ENCODE measurements at regions not wholly inside any gene's neighbourhood (a gene's known extent, or its start where the extent isn't known, plus 50 kb on each side); places are given as distances from the start of the nearest gene placed in this dataset.

- no peak for DNase-seq
- no peak for ATAC-seq
- Histone ChIP-seq H3K27ac (no peak overlapping the region), H3K27me3 (no peaks in the 10 kb centered on the region), H3K36me3 (no peaks in the 10 kb centered on the region), H3K4me3 (no peak overlapping the region), H3K9me3 (no peaks in the 10 kb centered on the region), H3K4me1 (no peaks in the 10 kb centered on the region)
- no peak for TF ChIP-seq CTCF (IDR thresholded peaks at IDR 0.05)
- no peak for TF ChIP-seq POLR2A (IDR thresholded peaks at IDR 0.05)
- intact Hi-C loops (cut with DNase I): no loop called here
- WGBS, 4 donors: 52 to 81% (median 58%) methylated on average over 6 of the region's 6 CpGs
Measured at GRCh38 chr5:106522296-106522695, 1148.4 kb downstream of the EFNA5 start.

GRCh38 chr5:106521701-106522100, 1149.0 kb downstream of the EFNA5 start:
- Histone ChIP-seq H3K27ac (no peak overlapping the region), H3K4me1 (no peaks in the 10 kb centered on the region), H3K4me3 (no peak overlapping the region), H3K27me3 (no peaks in the 10 kb centered on the region), H3K9me3 (no peaks in the 10 kb centered on the region), H3K36me3 (no peaks in the 10 kb centered on the region)
- WGBS, 4 donors: 23 to 41% (median 30%) methylated on average over 2 of the region's 2 CpGs
- DNase-seq: no peak
- ATAC-seq: no peak
- intact Hi-C loops (cut with DNase I): no loop called here
- TF ChIP-seq CTCF (IDR thresholded peaks at IDR 0.05) (no peak), POLR2A (IDR thresholded peaks at IDR 0.05) (no peak)

- Histone ChIP-seq H3K4me3 (no peak overlapping the region), H3K36me3 (no peaks in the 10 kb centered on the region), H3K9me3 (peaks cover 0 to 4% (median 0%) of the 10 kb centered on the region in 12 donors), H3K27ac (no peak overlapping the region), H3K27me3 (no peaks in the 10 kb centered on the region), H3K4me1 (peaks cover 0 to 5% (median 0%) of the 10 kb centered on the region in 12 donors)
- no peak for TF ChIP-seq POLR2A (IDR thresholded peaks at IDR 0.05)
- TF ChIP-seq CTCF (IDR thresholded peaks at IDR 0.05): no peak
- intact Hi-C loops (cut with DNase I): no loop called here
- ATAC-seq (no peak), DNase-seq (no peak)
Measured at GRCh38 chr5:106510321-106510720, 1160.4 kb downstream of the EFNA5 start.

- Histone ChIP-seq H3K9me3 (peaks cover 0 to 4% (median 0%) of the 10 kb centered on the region in 12 donors), H3K27ac (peak overlapping the region in 9 of 12 donors; percentile 8 to 71 (median 50)), H3K36me3 (no peaks in the 10 kb centered on the region), H3K27me3 (no peaks in the 10 kb centered on the region), H3K4me1 (peaks cover 0 to 5% (median 0%) of the 10 kb centered on the region in 12 donors), H3K4me3 (no peak overlapping the region)
- DNase-seq (peak in 2 of 5 donors; percentile 24), ATAC-seq (peak; percentile 95 to 97 (median 96))
- intact Hi-C loops (cut with DNase I): no loop called here
- no peak for TF ChIP-seq CTCF (IDR thresholded peaks at IDR 0.05)
- 41 to 56% (median 47%) methylated on average over 4 of the region's 4 CpGs for WGBS, 4 donors
Measured at GRCh38 chr5:106508894-106509293, 1161.8 kb downstream of the EFNA5 start.
